ENCODE measurements at regions not wholly inside any gene's neighbourhood (a gene's known extent, or its start where the extent isn't known, plus 50 kb on each side); places are given as distances from the start of the nearest gene placed in this dataset.

DNA sequence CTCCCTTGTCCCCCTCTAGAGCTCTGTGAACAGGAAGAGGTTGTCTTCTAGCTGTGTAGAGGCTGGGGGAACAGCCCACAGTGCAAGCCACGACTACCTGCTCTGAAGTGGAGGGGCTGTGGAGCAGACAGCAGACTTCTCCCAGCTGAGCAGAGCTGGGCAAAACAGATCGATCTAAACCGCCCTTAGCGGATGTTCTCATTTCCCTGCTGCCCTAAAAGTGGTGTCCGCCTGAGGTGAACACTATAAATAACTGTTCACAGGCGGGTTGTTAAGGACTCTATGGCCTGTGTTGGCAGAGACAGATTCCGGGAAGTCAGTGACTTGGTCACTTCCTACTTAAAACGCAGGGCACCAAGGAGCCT is 203.2 kb downstream of the RHOU start:
- H3K4me3 ChIP-seq (ENCODE audit: low read depth, low read length) = no peak overlapping the region
- TF ChIP-seq, protein P1, sequence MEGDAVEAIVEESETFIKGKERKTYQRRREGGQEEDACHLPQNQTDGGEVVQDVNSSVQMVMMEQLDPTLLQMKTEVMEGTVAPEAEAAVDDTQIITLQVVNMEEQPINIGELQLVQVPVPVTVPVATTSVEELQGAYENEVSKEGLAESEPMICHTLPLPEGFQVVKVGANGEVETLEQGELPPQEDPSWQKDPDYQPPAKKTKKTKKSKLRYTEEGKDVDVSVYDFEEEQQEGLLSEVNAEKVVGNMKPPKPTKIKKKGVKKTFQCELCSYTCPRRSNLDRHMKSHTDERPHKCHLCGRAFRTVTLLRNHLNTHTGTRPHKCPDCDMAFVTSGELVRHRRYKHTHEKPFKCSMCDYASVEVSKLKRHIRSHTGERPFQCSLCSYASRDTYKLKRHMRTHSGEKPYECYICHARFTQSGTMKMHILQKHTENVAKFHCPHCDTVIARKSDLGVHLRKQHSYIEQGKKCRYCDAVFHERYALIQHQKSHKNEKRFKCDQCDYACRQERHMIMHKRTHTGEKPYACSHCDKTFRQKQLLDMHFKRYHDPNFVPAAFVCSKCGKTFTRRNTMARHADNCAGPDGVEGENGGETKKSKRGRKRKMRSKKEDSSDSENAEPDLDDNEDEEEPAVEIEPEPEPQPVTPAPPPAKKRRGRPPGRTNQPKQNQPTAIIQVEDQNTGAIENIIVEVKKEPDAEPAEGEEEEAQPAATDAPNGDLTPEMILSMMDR (IDR thresholded peaks at IDR 0.05; ENCODE audit: control insufficient read depth, extremely low read depth, insufficient read depth) = no peak
- no peak for DNase-seq (ENCODE audit: low read depth)

DNA sequence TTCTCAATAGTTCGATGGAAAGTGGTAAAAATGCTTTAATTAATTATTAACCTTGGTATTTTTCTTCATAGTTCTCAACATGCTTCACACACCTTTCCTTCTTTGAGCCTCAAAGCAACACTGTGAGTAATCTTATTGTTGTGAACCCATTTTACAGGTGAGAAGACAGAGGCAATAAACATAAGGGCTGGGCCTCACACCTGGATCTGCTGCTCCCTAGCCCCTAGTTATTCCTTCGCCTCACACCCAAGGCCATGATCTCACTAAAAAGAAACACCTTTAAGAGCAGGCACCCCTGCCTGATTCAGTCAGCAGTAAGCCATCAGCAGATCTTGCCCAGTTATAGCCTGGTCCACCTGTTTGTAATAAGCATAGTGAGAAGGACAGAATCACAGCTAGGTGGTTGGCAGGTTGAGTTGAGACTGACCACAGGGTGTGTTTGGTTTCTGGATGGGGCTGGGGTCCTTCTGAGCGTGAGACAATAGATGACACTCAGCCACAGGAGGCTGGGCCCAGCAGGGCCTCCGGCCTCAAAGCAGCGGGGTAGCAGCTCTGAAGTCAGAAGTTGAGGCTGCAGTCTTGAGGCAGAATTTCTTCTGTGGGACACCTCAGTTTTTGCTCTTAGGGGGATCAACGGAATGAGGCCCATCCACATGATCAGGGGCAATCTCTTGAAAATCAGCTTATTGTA is 203.9 kb downstream of the RHOU start:
- TF ChIP-seq, protein P1 (IDR thresholded peaks at IDR 0.05; ENCODE audit: control insufficient read depth, extremely low read depth, insufficient read depth) = no peak
- no peak for DNase-seq (ENCODE audit: low read depth)
- H3K4me3 ChIP-seq (ENCODE audit: low read depth, low read length) = no peak overlapping the region

DNA sequence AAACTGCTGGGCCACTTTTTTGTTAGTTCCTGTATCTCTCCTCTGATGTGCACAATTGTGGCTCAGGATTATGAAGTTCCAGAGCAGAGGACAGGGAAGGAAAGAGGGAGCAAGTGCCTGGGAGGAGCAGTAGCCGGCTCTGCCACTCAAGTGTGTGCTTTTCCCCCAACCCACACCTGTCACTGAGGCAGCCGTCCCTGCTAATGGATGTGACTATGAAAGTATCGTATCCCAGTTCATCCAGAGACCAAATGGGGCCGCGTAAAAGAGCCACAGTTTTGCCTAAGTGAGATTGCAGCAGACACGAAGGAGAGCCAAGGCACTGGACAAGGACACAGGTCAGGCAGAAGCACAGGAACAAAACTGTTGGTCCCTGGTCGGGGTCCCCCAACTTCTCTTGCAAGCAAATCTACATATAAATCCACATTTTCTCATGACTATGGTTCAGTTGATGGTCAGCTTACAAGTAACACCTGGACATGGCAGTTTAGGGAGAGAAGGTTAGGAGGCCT is 204.7 kb downstream of the RHOU start:
- no peak for DNase-seq (ENCODE audit: low read depth)
- TF ChIP-seq, protein P1 (IDR thresholded peaks at IDR 0.05; ENCODE audit: control insufficient read depth, extremely low read depth, insufficient read depth) = no peak
- no peak overlapping the region for H3K4me3 ChIP-seq (ENCODE audit: low read depth, low read length)

DNA sequence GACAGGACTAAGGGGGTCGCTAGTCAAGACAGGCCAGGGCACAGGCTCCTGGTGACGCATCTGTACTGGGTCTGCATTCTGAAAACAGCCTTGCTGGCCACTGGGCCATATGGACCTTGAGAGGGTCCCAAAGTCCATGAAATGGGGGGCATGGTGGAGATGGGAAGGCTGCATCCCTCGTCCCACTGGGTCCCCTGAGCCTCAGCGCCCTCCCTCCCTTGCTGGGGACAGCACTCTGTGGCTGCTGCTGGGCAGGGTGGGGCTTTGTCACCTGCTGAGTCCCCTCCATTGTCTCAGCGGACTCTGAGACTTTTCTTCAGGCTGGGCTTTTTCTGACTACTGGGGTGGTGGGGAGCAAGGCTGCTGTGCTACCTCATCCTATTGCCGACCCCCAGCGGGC is 205.2 kb downstream of the RHOU start:
- no peak overlapping the region for H3K4me3 ChIP-seq (ENCODE audit: low read depth, low read length)
- DNase-seq (ENCODE audit: low read depth) = no peak
- TF ChIP-seq, protein P1 (IDR thresholded peaks at IDR 0.05; ENCODE audit: control insufficient read depth, extremely low read depth, insufficient read depth) = no peak

DNA sequence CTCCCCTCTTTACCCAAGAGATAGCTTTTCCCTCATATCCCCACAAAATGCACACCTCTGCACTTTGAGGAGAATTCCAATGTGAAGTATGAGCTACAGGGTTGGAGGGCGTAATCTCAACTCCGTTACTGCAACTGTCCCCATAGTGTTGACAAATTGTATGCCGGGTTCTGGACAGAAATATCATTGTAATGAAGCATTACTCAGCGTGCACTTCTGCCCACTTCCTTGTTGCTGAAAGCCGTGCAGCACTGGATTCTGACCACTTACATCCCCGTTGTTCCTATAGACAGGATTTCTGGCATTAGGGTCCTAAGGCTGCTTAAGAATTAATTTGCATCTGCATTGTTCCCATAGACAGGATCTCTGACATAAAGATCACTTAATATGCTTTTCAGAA is 205.6 kb downstream of the RHOU start:
- no peak overlapping the region for H3K4me3 ChIP-seq (ENCODE audit: low read depth, low read length)
- TF ChIP-seq, protein P1 (IDR thresholded peaks at IDR 0.05; ENCODE audit: control insufficient read depth, extremely low read depth, insufficient read depth) = no peak
- no peak for DNase-seq (ENCODE audit: low read depth)

DNA sequence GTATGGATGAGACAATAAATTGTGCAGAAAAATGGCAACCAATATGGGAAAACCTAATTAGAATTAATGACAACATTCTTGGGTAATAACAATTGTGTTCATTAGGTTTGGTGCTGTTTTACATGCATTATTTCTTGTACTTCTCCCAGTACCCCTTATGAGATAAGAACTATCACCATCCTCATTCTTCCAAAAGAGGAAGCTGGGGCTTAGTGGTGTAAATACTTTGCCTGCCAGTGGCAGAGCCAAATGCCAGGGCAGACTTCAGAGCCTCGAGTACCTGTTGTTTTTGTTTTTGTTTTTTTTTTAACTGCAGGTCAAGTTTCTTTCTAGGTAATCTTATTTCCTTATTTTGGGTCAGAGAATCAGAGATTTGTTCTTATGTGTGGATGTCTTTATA is 206.4 kb downstream of the RHOU start:
- TF ChIP-seq, protein P1 (IDR thresholded peaks at IDR 0.05; ENCODE audit: control insufficient read depth, extremely low read depth, insufficient read depth) = no peak
- no peak overlapping the region for H3K4me3 ChIP-seq (ENCODE audit: low read depth, low read length)
- no peak for DNase-seq (ENCODE audit: low read depth)

DNA sequence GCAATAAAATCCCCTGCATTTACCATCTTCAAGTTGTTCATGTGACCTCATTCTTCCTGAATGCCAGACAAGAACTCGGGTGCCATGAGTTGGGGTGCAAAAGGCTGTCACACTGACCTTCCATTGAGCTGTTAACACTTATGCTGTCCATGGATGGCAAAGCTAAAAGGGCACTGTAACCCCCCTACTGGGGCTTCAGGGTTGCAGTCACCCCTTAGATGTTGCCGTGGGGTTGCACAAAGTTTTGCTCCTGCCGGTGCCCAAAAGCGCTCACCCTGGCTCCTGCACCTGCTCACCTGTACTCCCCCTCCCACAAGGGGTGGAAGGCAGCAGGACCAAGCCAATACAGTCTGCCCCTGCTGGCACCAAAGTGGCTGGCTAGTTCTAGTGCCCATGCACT is 208.2 kb downstream of the RHOU start:
- DNase-seq (ENCODE audit: low read depth) = no peak
- H3K4me3 ChIP-seq (ENCODE audit: low read depth, low read length) = no peak overlapping the region

More for the DNA sequence above, 208.2 kb downstream of the RHOU start:
- TF ChIP-seq, protein P1 (IDR thresholded peaks at IDR 0.05; ENCODE audit: control insufficient read depth, extremely low read depth, insufficient read depth) = no peak
